Fibroblast of villous mesenchyme (primary cell): ENCODE measurements at regions not wholly inside any gene's neighbourhood (a gene's known extent, or its start where the extent isn't known, plus 50 kb on each side); places are given as distances from the start of the nearest gene placed in this dataset.
A peak's percentile ranks its signal among the peaks of the same experiment; 100 is the strongest.

Experiments
- DNase-seq: peaks from one replicate; pipeline ENCODE4 v3.0.0-alpha.2; 2010; ENCODE audit warnings: low read depth
- H3K4me3 ChIP-seq: 2 replicates; pipeline ENCODE4 v1.5.1; 2011; ENCODE audit warnings: low read depth, mild to moderate bottlenecking, low read length
- TF ChIP-seq, protein P1 (sequence below): IDR thresholded peaks from 2 replicates; pipeline ENCODE4 v1.5.1; 2012; ENCODE audit warnings: low read depth, mild to moderate bottlenecking, low read length; ENCODE audit not compliant: insufficient read depth

DNA sequence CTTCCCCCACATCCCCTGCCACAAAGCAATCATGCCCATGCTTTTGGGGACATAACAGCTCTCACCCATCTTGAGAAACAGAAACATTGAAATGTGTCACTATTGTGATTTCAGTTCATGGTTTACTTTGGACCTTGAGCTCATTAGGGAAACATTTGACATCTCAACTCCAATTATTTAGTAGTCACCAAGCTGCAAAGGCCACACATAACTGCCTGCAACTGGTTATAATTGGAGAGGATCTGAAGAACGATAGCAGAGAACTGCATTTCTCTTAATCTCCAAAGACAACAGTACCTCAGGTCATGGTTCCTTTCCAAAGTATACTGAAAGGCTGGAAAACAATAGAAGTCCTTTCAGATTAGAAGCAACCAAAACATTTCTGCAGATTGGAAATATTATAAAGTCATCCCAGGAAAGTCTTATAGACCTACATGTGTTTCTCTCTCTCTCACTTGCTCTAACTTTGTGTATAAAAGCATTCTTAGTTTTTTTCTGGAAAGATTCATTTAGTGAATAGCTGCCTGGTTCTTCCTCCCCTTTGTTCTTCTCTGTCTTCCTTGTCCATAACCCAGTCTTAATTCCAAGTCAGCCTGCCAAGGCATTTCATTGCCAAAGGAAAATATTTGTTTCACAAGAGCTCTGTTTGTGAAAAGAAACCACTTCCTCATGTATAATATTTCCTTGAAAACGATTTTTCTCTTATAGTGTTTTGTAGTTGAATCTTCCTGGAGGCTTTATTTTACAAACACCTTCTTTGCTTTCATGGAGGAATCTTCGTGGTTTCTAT is 426.8 kb downstream of the ADGRL2 start:
- TF ChIP-seq, protein P1, sequence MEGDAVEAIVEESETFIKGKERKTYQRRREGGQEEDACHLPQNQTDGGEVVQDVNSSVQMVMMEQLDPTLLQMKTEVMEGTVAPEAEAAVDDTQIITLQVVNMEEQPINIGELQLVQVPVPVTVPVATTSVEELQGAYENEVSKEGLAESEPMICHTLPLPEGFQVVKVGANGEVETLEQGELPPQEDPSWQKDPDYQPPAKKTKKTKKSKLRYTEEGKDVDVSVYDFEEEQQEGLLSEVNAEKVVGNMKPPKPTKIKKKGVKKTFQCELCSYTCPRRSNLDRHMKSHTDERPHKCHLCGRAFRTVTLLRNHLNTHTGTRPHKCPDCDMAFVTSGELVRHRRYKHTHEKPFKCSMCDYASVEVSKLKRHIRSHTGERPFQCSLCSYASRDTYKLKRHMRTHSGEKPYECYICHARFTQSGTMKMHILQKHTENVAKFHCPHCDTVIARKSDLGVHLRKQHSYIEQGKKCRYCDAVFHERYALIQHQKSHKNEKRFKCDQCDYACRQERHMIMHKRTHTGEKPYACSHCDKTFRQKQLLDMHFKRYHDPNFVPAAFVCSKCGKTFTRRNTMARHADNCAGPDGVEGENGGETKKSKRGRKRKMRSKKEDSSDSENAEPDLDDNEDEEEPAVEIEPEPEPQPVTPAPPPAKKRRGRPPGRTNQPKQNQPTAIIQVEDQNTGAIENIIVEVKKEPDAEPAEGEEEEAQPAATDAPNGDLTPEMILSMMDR: no peak
- DNase-seq: no peak
- H3K4me3 ChIP-seq: no peak overlapping the region

DNA sequence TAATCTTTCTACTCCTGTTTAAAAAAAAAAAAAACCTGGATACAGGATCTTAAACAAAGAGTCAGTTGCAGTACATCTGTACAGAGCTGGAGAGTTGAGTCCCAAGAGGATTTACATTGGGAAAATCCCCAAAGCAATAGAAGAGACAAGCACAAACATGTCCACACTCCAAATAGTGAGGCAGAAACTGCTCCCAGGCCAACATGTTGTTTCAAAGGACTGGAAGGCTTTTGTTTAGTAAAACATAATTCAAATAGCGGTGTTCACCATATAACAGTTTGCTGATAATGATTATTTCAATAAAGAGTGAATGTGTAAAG is 425.4 kb downstream of the ADGRL2 start:
- TF ChIP-seq, protein P1: no peak
- no peak overlapping the region for H3K4me3 ChIP-seq
- no peak for DNase-seq

DNA sequence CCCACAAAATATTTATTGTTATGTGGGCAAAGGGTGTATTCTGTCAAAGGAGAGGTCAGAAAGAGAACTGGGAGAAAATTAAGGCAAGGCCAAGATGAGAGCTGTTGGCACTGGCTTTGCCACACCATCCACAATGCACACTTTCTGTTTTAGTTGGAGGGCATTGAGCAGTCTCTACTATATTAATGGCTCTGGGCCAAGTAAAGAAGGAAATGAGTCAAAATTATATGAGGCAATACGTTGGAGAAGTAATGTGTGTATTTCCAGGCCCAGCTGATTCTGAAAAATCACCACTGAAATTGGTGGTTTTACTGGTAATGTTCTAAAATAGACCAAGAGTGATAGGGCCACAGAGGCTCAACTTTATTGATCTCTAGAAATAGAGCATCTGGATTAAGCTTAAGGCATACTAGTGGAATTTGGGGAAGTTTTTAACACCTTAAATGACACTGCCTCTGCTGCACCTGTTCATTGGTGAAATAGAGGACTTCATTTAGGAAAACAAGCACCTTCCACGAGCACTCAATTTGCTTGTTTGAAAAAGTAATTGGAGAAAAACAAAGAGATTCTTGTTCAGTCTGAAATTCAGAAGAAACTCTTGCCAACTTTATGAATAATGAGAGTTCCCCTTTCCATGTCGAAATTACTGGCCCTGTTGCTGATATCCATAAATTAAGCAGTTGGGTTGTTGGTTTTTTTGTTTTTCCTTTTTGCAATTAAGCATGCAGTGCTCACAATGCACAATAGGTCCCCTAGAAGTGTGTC is 424.9 kb downstream of the ADGRL2 start:
- peak; percentile 4 for DNase-seq
- TF ChIP-seq, protein P1: no peak
- H3K4me3 ChIP-seq: no peak overlapping the region

DNA sequence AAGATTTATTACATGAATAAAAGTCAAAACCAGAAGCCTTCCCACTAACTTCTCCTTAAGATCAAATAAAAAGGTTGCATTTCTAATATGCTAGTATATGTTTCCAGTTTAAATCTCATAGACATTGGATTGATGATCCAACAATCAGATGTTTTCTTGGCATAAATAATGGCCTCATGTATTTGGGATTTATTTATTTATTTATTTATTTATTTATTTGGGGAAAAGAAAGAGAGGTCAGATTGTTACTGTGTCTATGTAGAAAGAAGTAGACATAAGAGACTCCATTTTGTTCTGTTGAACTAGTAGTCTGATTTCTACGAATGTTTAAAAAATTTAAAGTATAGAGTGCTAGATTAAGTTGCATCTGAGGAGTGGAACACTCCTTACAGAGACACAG is 422.4 kb downstream of the ADGRL2 start:
- TF ChIP-seq, protein P1: no peak
- no peak overlapping the region for H3K4me3 ChIP-seq
- DNase-seq: no peak

DNA sequence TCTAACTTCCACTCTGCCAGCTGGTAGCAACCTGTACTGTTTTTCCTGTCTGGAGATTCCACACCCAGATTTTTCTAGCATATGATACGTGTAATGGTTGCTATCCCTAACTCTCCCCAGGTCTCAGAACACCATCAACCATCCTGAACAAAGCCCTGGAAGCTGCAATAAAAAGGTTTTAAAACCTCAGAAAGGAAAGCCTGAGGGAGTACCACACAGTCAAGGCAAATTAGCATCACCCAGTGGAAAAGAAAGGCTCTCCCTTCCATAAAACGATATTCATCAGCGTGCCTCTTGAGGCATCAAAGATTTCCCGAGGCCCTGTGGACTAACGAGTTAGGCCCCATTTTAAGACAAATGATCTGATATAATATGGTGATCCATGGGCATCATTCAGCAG is 421.0 kb downstream of the ADGRL2 start:
- no peak for DNase-seq
- H3K4me3 ChIP-seq: no peak overlapping the region
- TF ChIP-seq, protein P1: no peak

DNA sequence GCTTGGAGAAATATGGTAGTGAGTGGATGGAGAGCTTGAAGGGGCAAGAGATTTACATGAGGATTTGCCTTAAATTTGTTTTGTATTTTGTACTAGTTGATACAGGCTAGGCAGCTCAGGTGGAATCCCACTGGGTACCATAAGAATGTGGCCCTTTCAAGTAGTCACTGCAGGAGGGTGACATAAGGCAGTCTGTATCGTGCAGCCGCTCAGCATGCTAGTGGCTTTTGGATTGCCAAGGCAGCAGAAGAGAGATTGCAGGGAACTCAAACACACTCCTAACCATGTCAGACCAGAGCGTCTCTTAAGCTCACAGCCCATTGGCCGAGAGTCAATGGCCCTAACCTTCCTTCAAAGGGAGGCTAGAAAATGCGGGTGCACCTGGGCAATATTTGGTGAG is 420.0 kb downstream of the ADGRL2 start:
- TF ChIP-seq, protein P1: no peak
- no peak overlapping the region for H3K4me3 ChIP-seq
- DNase-seq: no peak
